ENCODE measurements at regions not wholly inside any gene's neighbourhood (a gene's known extent, or its start where the extent isn't known, plus 50 kb on each side); places are given as distances from the start of the nearest gene placed in this dataset.

DNA sequence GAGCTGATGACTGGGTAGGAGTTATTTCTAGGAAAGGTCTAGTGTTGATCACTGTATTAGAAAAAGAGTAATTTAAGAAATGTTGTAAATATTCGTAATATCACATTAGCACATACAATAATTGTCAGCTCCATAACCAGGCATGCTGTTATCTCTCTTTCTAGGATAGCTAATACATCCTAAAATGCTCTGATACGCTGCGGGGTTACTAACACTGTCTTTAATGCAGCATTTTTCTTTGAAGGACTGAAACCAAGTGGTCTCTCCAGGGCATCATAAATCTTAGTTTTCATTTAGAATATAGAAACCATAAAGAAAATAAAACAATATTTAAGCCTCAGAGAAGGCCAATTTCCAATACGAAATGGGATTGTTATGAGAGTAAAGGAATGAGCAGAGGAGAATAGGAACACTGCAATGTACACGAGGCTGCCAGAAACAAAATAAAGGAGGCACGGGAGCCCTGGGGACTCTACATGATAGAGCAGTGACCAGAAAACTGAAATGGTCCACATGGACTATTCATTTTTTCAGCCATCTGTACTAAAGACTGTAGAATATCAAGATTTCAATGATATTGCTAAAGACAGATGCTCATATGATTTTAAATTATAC, 1606.7 kb upstream of the AGA start:
- TF ChIP-seq CTCF (IDR thresholded peaks at IDR 0.05): no peak
- no peak for TF ChIP-seq POLR2A (IDR thresholded peaks at IDR 0.05)
